OCI-LY3 (cell line): ENCODE measurements at regions not wholly inside any gene's neighbourhood (a gene's known extent, or its start where the extent isn't known, plus 50 kb on each side); places are given as distances from the start of the nearest gene placed in this dataset.

Experiments used
- H2AFZ ChIP-seq: fragments of 200-600, 300-600 bp; shearing (Covaris generic); 2 replicates; pipeline ENCODE4 v1.6.0; 2014; ENCODE audit warnings: antibody characterized with exemption, low read depth, low read length
- H3K27ac ChIP-seq: fragments of 200-600, 300-600 bp; sonication (generic); 2 replicates; pipeline ENCODE4 v1.5.1; 2014; ENCODE audit warnings: mild to moderate bottlenecking, low read length, moderate library complexity, mixed read lengths
- H3K27me3 ChIP-seq: fragments of 200-600, 300-600 bp; sonication (generic); 2 replicates; pipeline ENCODE4 v1.6.1; 2014; ENCODE audit warnings: low read depth, low read length, mixed read lengths
- H3K36me3 ChIP-seq: fragments of 200-600, 300-600 bp; sonication (generic); replicated peaks from 2 replicates; pipeline ENCODE3; 2014; ENCODE audit warnings: low read depth, low read length, mixed read lengths
- H3K4me1 ChIP-seq: fragments of 300-600, 200-600 bp; sonication (generic); 2 replicates; pipeline ENCODE4 v1.6.1; 2014; ENCODE audit warnings: low read length, mixed read lengths
- H3K4me2 ChIP-seq: fragments of 200-600, 300-600 bp; sonication (generic); 2 replicates; pipeline ENCODE4 v1.6.1; 2014; ENCODE audit warnings: low read length, mixed read lengths
- H3K4me3 ChIP-seq: fragments of 300-600, 200-600 bp; sonication (generic); 2 replicates; pipeline ENCODE4 v1.5.1; 2014; ENCODE audit warnings: antibody characterized with exemption, mild to moderate bottlenecking, low read length, moderate library complexity
- H3K79me2 ChIP-seq: fragments of 300-600, 200-600 bp; shearing (Covaris generic); 2 replicates; pipeline ENCODE4 v1.6.1; 2014; ENCODE audit warnings: mild to moderate bottlenecking, low read length, mixed read lengths
- H3K9ac ChIP-seq: fragments of 300-600, 200-600 bp; shearing (Covaris generic); 2 replicates; pipeline ENCODE4 v1.6.0; 2014; ENCODE audit warnings: mild to moderate bottlenecking, low read length, moderate library complexity
- H3K9me3 ChIP-seq: fragments of 200-600, 300-600 bp; shearing (Covaris generic); 2 replicates; pipeline ENCODE4 v1.6.1; 2014; ENCODE audit warnings: low read length, mixed read lengths; ENCODE audit not compliant: insufficient read depth
- H4K20me1 ChIP-seq: fragments of 200-600, 300-600 bp; sonication (generic); 2 replicates; pipeline ENCODE4 v1.6.1; 2016; ENCODE audit warnings: low read length, mixed read lengths; ENCODE audit not compliant: insufficient read depth
- CTCF ChIP-seq: fragments of 200-600, 300-600 bp; sonication (generic); IDR thresholded peaks from 2 replicates; pipeline ENCODE4 v1.5.1; 2014; ENCODE audit warnings: antibody characterized with exemption, low read length, low read depth
- EZH2phosphoT487 ChIP-seq: fragments of 200-600 bp; shearing (Covaris generic); IDR thresholded peaks from 2 replicates; pipeline ENCODE4 v1.6.1; 2018; ENCODE audit warnings: antibody characterized with exemption, mixed run types, low read depth

GRCh38 chr4:179831274-179831673 is 2389.0 kb upstream of the AGA start:
- H3K27ac ChIP-seq = no peak overlapping the region
- no peak overlapping the region for H3K4me2 ChIP-seq
- H3K36me3 ChIP-seq = no peaks in the 10 kb centered on the region
- TF ChIP-seq EZH2phosphoT487 (no peak), CTCF (no peak)
- H3K9me3 ChIP-seq = no peaks in the 10 kb centered on the region
- no peaks in the 10 kb centered on the region for H3K27me3 ChIP-seq
- no peak overlapping the region for H3K9ac ChIP-seq
- no peaks in the 10 kb centered on the region for H3K79me2 ChIP-seq
- 0 out of 2 replicates have a peak, but pooled peaks cover 2% of the 10 kb centered on the region for H3K4me1 ChIP-seq
- no peak overlapping the region for H3K4me3 ChIP-seq
- no peaks in the 10 kb centered on the region for H4K20me1 ChIP-seq
- no peak overlapping the region for H2AFZ ChIP-seq

GRCh38 chr4:179836179-179837075 is 2394.2 kb upstream of the AGA start:
- TF ChIP-seq EZH2phosphoT487 (no peak), CTCF (no peak)
- H4K20me1 ChIP-seq = no peaks in the 10 kb centered on the region
- no peak overlapping the region for H3K4me3 ChIP-seq
- H3K36me3 ChIP-seq = no peaks in the 10 kb centered on the region
- no peak overlapping the region for H3K27ac ChIP-seq
- no peak overlapping the region for H3K9ac ChIP-seq
- H3K4me1 ChIP-seq = 0 out of 2 replicates have a peak, but pooled peaks cover 3% of the 10 kb centered on the region
- no peak overlapping the region; the same call in 1 of the 2 replicates for H2AFZ ChIP-seq
- H3K79me2 ChIP-seq = no peaks in the 10 kb centered on the region
- H3K4me2 ChIP-seq = no peak overlapping the region
- H3K9me3 ChIP-seq = no peaks in the 10 kb centered on the region
- H3K27me3 ChIP-seq = no peaks in the 10 kb centered on the region

- Histone ChIP-seq H3K4me2 (no peak overlapping the region), H2AFZ (no peak overlapping the region), H3K79me2 (no peaks in the 10 kb centered on the region), H4K20me1 (no peaks in the 10 kb centered on the region), H3K36me3 (no peaks in the 10 kb centered on the region), H3K9me3 (no peaks in the 10 kb centered on the region), H3K4me3 (no peak overlapping the region), H3K9ac (no peak overlapping the region), H3K27ac (no peak overlapping the region), H3K27me3 (no peaks in the 10 kb centered on the region), H3K4me1 (no peaks in the 10 kb centered on the region)
- no peak for TF ChIP-seq CTCF
- TF ChIP-seq EZH2phosphoT487 = no peak
Observed at GRCh38 chr4:179843370-179843769, 2399.8 kb upstream of the TENM3 start.

DNA sequence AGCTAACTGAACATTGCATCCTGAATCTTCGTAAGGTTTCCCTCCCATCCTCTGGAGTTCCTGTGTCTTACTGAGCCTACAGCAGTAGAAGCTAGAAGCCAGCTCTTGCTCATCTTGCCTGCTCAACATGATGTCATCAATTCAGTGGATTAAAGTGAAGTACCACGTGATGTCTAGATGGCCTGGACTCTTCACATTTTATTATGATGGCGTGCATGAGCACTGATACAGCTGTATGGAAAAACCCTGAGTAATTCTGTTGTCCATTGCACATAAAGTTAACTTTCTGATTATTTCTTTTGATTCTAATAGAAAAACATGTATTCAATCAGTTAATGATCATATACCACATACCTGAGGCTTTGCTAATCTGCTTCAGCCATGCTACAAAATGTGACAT is 2387.7 kb upstream of the TENM3 start:
- no peaks in the 10 kb centered on the region for H3K9me3 ChIP-seq
- no peak overlapping the region for H3K9ac ChIP-seq
- H3K4me1 ChIP-seq = no peaks in the 10 kb centered on the region
- H3K79me2 ChIP-seq = no peaks in the 10 kb centered on the region
- H3K36me3 ChIP-seq = no peaks in the 10 kb centered on the region
- H3K4me2 ChIP-seq = no peak overlapping the region
- no peak overlapping the region for H3K27ac ChIP-seq
- TF ChIP-seq CTCF = no peak
- TF ChIP-seq EZH2phosphoT487 = no peak
- no peaks in the 10 kb centered on the region for H4K20me1 ChIP-seq
- H3K4me3 ChIP-seq = no peak overlapping the region
- H2AFZ ChIP-seq = 0 out of 2 replicates have a peak overlapping the region, but pooled peaks have one; percentile 5
- no peaks in the 10 kb centered on the region for H3K27me3 ChIP-seq
